Mesenchymal stem cell (in vitro differentiated cells and primary cell): ENCODE measurements at regions not wholly inside any gene's neighbourhood (a gene's known extent, or its start where the extent isn't known, plus 50 kb on each side); places are given as distances from the start of the nearest gene placed in this dataset.
"Not testable (repeated sequence)": the region's sequence is repeated elsewhere in the genome, so short reads cannot be mapped to it uniquely, and the experiment has no call there.

ENCODE experiments used
- DNase-seq: peaks from one replicate; pipeline ENCODE4 v3.0.0-alpha.2; 2013
- H2AFZ ChIP-seq: one replicate; pipeline ENCODE4 v1.6.1; 2013; ENCODE audit warnings: low read depth, mild to moderate bottlenecking, control low read depth, inconsistent platforms, low read length, moderate library complexity
- H2AK5ac ChIP-seq: 2 replicates; pipeline ENCODE4 v1.6.1; 2013; ENCODE audit warnings: low read length, moderate library complexity, mild to moderate bottlenecking, inconsistent platforms; ENCODE audit not compliant: severe bottlenecking
- H2BK120ac ChIP-seq: one replicate; pipeline ENCODE4 v1.6.1; 2013; ENCODE audit warnings: low read depth, mild to moderate bottlenecking, inconsistent platforms, low read length, moderate library complexity
- H2BK12ac ChIP-seq, 2 experiments: one replicate each; pipeline ENCODE4 v1.6.1; 2013; ENCODE audit warnings: inconsistent platforms in 2 of 2, low read length in 2 of 2, mild to moderate bottlenecking in 2 of 2, moderate library complexity in 2 of 2, control low read depth in 1 of 2
- H2BK15ac ChIP-seq: one replicate; pipeline ENCODE4 v1.6.1; 2013; ENCODE audit warnings: mild to moderate bottlenecking, low read depth, inconsistent platforms; ENCODE audit not compliant: poor library complexity, severe bottlenecking
- H2BK5ac ChIP-seq: 2 replicates; pipeline ENCODE4 v1.6.1; 2013; ENCODE audit warnings: low read depth, mild to moderate bottlenecking, low read length, control low read depth, inconsistent platforms; ENCODE audit not compliant: poor library complexity, severe bottlenecking
- H3K14ac ChIP-seq, 2 experiments: one replicate each; pipeline ENCODE4 v1.6.1; 2013; ENCODE audit warnings: inconsistent platforms in 2 of 2, low read length in 2 of 2, control low read depth in 1 of 2, mild to moderate bottlenecking in 1 of 2, moderate library complexity in 1 of 2
- H3K18ac ChIP-seq, 2 experiments: one replicate each; pipeline ENCODE4 v1.6.1; 2013; ENCODE audit warnings: inconsistent platforms in 2 of 2, low read length in 2 of 2, control low read depth in 1 of 2, low read depth in 1 of 2, mild to moderate bottlenecking in 1 of 2
- H3K23ac ChIP-seq, 2 experiments: one replicate each; pipeline ENCODE4 v1.6.1; 2013; ENCODE audit warnings: inconsistent platforms in 2 of 2, low read length in 2 of 2, mild to moderate bottlenecking in 2 of 2, moderate library complexity in 2 of 2, control low read depth in 1 of 2
- H3K27ac ChIP-seq: 2 replicates; pipeline ENCODE4 v1.5.1; 2013; ENCODE audit warnings: mild to moderate bottlenecking, moderate library complexity, low read length, control low read depth, inconsistent platforms; ENCODE audit not compliant: poor library complexity, severe bottlenecking
- H3K27me3 ChIP-seq, 2 experiments: 2 replicates each; pipeline versions ENCODE4 v1.6.1 to v1.7.0; 2013; ENCODE audit warnings: low read length in 2 of 2, mild to moderate bottlenecking in 2 of 2, moderate library complexity in 2 of 2, control low read depth in 1 of 2, inconsistent platforms in 1 of 2; ENCODE audit not compliant: control insufficient read depth in 1 of 2, insufficient read depth in 1 of 2
- H3K36me3 ChIP-seq, 2 experiments: 2 replicates each; pipeline versions ENCODE4 v1.6.1 to v1.7.0; 2013; ENCODE audit warnings: low read length in 2 of 2, control low read depth in 1 of 2, inconsistent platforms in 1 of 2, low read depth in 1 of 2, mild to moderate bottlenecking in 1 of 2; ENCODE audit not compliant: insufficient read depth in 2 of 2, control insufficient read depth in 1 of 2
- H3K4ac ChIP-seq, 2 experiments: one replicate each; pipeline ENCODE4 v1.6.1; 2013; ENCODE audit warnings: inconsistent platforms in 2 of 2, low read length in 2 of 2, mild to moderate bottlenecking in 2 of 2, moderate library complexity in 2 of 2, control low read depth in 1 of 2, low read depth in 1 of 2
- H3K4me1 ChIP-seq: 2 replicates; pipeline ENCODE4 v1.6.1; 2013; ENCODE audit warnings: low read depth, low read length, control low read depth; ENCODE audit not compliant: control insufficient read depth, insufficient read depth
- H3K4me2 ChIP-seq: 2 replicates; pipeline ENCODE4 v1.6.1; 2013; ENCODE audit warnings: low read length, mild to moderate bottlenecking, inconsistent platforms; ENCODE audit not compliant: poor library complexity, severe bottlenecking
- H3K4me3 ChIP-seq, 2 experiments: 2 replicates each; pipeline versions ENCODE4 v1.5.1 to v1.7.0; 2013; ENCODE audit warnings: low read length in 2 of 2, mild to moderate bottlenecking in 2 of 2, control low read depth in 1 of 2, low read depth in 1 of 2; ENCODE audit not compliant: insufficient read depth in 1 of 2
- H3K79me1 ChIP-seq: replicated peaks from 2 replicates; pipeline ENCODE4 v1.6.1; 2013; ENCODE audit warnings: mild to moderate bottlenecking, control low read depth, low read length, inconsistent platforms; ENCODE audit not compliant: poor library complexity, severe bottlenecking
- H3K9ac ChIP-seq: 2 replicates; pipeline ENCODE4 v1.7.0; 2013; ENCODE audit warnings: mild to moderate bottlenecking, low read length, moderate library complexity
- H3K9me3 ChIP-seq: 2 replicates; pipeline ENCODE4 v1.7.0; 2013; ENCODE audit warnings: mild to moderate bottlenecking, low read length; ENCODE audit not compliant: control insufficient read depth
- H4K8ac ChIP-seq: one replicate; pipeline ENCODE4 v1.6.1; 2013; ENCODE audit warnings: inconsistent platforms, mild to moderate bottlenecking, low read length, moderate library complexity
- H4K91ac ChIP-seq: one replicate; pipeline ENCODE4 v1.6.1; 2013; ENCODE audit warnings: mild to moderate bottlenecking, low read length, inconsistent platforms
- WGBS: methylation state at CpG from one replicate; pipeline ENCODE4 v1.1.7; 2013; ENCODE audit warnings: mixed read lengths; 5-methylcytosine and 5-hydroxymethylcytosine counted together

DNA sequence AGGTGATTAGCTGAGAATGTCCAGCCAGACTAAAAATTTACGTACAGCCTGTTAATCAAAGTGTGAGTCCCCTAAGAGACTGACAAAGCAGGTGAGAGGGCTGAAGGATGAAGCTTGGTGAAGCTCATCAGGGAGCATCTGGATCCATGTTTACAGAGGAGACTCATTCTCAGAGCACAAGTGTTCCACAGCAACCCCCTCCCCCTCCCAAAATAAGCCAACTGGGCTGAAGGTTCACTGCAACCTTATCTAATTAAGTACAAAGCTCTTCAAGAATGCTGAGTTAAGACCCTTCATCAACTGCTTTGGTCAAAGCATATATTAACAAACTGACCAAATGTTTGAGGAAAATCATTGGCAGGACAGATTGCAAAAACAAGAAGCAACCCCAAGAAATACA is 262.6 kb upstream of the ZNF385D start:
- DNase-seq = no peak
- H2BK12ac ChIP-seq = no peak overlapping the region
- H3K27ac ChIP-seq = no peak overlapping the region
- H3K9ac ChIP-seq = no peak overlapping the region
- no peak overlapping the region for H2BK15ac ChIP-seq
- H3K4ac ChIP-seq = no peak overlapping the region
- no peak overlapping the region for H3K4me2 ChIP-seq
- no peak overlapping the region for H2AFZ ChIP-seq
- no peak overlapping the region for H3K23ac ChIP-seq
- no peak overlapping the region for H3K18ac ChIP-seq
- H3K4me1 ChIP-seq = no peaks in the 10 kb centered on the region
- H3K27me3 ChIP-seq = no peaks in the 10 kb centered on the region
- no peak overlapping the region for H2AK5ac ChIP-seq
- H2BK120ac ChIP-seq = no peak overlapping the region
- H3K4me3 ChIP-seq = no peak overlapping the region
- whole genome bisulfite sequencing = 67% methylated on average over 1 of the region's 1 CpG
- H4K8ac ChIP-seq = no peak overlapping the region
- H3K14ac ChIP-seq = no peak overlapping the region
- no peaks in the 10 kb centered on the region for H3K36me3 ChIP-seq
- H3K9me3 ChIP-seq = no peaks in the 10 kb centered on the region
- no peaks in the 10 kb centered on the region for H3K79me1 ChIP-seq
- H4K91ac ChIP-seq = no peak overlapping the region
- H2BK5ac ChIP-seq = no peak overlapping the region

GRCh38 chr3:22016197-22016596 is 265.2 kb upstream of the ZNF385D start:
- Histone ChIP-seq H3K14ac (no peak overlapping the region), H3K4me3 (no peak overlapping the region), H3K36me3 (no peaks in the 10 kb centered on the region), H3K27ac (no peak overlapping the region), H2BK12ac (no peak overlapping the region), H3K9me3 (no peaks in the 10 kb centered on the region), H4K91ac (no peak overlapping the region), H2BK120ac (no peak overlapping the region), H3K4ac (no peak overlapping the region), H3K9ac (no peak overlapping the region), H2BK15ac (no peak overlapping the region), H2AK5ac (no peak overlapping the region), H2AFZ (no peak overlapping the region), H2BK5ac (no peak overlapping the region), H3K4me1 (no peaks in the 10 kb centered on the region), H3K79me1 (no peaks in the 10 kb centered on the region), H4K8ac (no peak overlapping the region), H3K27me3 (no peaks in the 10 kb centered on the region), H3K4me2 (no peak overlapping the region), H3K18ac (no peak overlapping the region), H3K23ac (no peak overlapping the region)
- WGBS = 76% methylated on average over 3 of the region's 4 CpGs
- no peak for DNase-seq

DNA sequence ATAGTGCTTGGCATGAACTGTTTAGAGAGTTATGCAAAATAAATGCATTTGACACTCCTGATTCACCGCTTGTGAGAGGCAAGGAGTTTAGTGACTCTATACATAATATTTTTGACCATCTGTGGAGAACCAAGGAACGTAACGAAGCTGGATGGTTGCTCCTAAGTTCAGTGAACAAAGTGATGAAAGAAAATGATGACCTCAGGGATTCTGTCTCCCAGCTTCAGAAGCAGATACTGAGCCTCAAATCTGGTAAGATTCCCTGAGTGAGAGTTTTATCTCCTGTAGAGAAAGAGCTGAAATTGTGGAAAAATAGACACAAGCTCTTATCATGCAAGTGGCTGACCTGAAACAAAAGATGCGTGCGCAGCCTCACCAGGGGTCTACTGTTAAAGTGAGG is 273.6 kb upstream of the ZNF385D start:
- H3K23ac ChIP-seq, H2BK12ac ChIP-seq, H3K4me2 ChIP-seq, H3K9me3 ChIP-seq, H2AK5ac ChIP-seq, H4K8ac ChIP-seq, H3K14ac ChIP-seq, H2BK15ac ChIP-seq, H3K36me3 ChIP-seq, H2BK120ac ChIP-seq, H4K91ac ChIP-seq, H3K4ac ChIP-seq, H3K27me3 ChIP-seq, DNase-seq, H3K18ac ChIP-seq, H3K27ac ChIP-seq, H3K9ac ChIP-seq, H3K4me3 ChIP-seq, H3K79me1 ChIP-seq, H2AFZ ChIP-seq, H3K4me1 ChIP-seq, H2BK5ac ChIP-seq: not testable (repeated sequence)
- WGBS = 87% methylated on average over 5 of the region's 5 CpGs

- no peak overlapping the region for H2BK12ac ChIP-seq
- H3K36me3 ChIP-seq = no peaks in the 10 kb centered on the region
- no peaks in the 10 kb centered on the region for H3K9me3 ChIP-seq
- no peak overlapping the region for H3K27ac ChIP-seq
- H3K4ac ChIP-seq = no peak overlapping the region
- H2AFZ ChIP-seq = no peak overlapping the region
- H2BK15ac ChIP-seq = no peak overlapping the region
- no peak overlapping the region for H3K23ac ChIP-seq
- no peak for DNase-seq
- no peak overlapping the region for H4K91ac ChIP-seq
- no peaks in the 10 kb centered on the region for H3K79me1 ChIP-seq
- H3K4me3 ChIP-seq = no peak overlapping the region
- no peaks in the 10 kb centered on the region for H3K27me3 ChIP-seq
- H3K14ac ChIP-seq = no peak overlapping the region
- H2BK5ac ChIP-seq = no peak overlapping the region
- no peak overlapping the region for H2AK5ac ChIP-seq
- H2BK120ac ChIP-seq = no peak overlapping the region
- no peaks in the 10 kb centered on the region for H3K4me1 ChIP-seq
- no peak overlapping the region for H3K18ac ChIP-seq
- H4K8ac ChIP-seq = no peak overlapping the region
- no peak overlapping the region for H3K4me2 ChIP-seq
- H3K9ac ChIP-seq = no peak overlapping the region
- WGBS = 88% methylated on average over 3 of the region's 4 CpGs
These were observed 278.5 kb upstream of the ZNF385D start for GRCh38 chr3:22029480-22029879.
